A549 (cell line): ENCODE measurements at regions not wholly inside any gene's neighbourhood (a gene's known extent, or its start where the extent isn't known, plus 50 kb on each side); places are given as distances from the start of the nearest gene placed in this dataset.

Experiments
- CTCF ChIP-seq: fragments of >200 bp; sonication (Bioruptor Twin); formaldehyde crosslinking; IDR thresholded peaks from 3 replicates; pipeline ENCODE4 v1.5.1; 2016
- MAX ChIP-seq: IDR thresholded peaks from 2 replicates; pipeline ENCODE4 v1.6.1; 2012

DNA sequence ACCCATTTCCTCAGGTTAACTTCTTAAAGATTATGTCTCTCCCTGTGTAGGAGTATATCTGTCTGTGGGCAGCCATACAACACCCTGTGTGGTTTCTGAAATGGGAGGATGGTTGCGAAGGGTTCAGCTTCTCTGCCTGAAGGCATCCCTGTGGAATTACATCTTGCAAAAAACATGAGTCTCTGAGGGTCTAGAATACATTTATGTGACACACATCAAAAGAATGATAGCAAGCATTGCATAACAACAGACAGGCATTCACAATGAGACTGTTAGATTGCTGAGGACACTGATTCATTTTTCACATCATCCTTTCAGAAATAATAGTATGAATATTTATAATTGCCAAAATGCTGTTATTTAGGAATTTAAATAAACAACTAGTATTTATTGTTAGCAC, 670.9 kb downstream of the HTR1B start:
- no peak for TF ChIP-seq CTCF
- no peak for TF ChIP-seq MAX
